ENCODE measurements at regions not wholly inside any gene's neighbourhood (a gene's known extent, or its start where the extent isn't known, plus 50 kb on each side); places are given as distances from the start of the nearest gene placed in this dataset.

DNA sequence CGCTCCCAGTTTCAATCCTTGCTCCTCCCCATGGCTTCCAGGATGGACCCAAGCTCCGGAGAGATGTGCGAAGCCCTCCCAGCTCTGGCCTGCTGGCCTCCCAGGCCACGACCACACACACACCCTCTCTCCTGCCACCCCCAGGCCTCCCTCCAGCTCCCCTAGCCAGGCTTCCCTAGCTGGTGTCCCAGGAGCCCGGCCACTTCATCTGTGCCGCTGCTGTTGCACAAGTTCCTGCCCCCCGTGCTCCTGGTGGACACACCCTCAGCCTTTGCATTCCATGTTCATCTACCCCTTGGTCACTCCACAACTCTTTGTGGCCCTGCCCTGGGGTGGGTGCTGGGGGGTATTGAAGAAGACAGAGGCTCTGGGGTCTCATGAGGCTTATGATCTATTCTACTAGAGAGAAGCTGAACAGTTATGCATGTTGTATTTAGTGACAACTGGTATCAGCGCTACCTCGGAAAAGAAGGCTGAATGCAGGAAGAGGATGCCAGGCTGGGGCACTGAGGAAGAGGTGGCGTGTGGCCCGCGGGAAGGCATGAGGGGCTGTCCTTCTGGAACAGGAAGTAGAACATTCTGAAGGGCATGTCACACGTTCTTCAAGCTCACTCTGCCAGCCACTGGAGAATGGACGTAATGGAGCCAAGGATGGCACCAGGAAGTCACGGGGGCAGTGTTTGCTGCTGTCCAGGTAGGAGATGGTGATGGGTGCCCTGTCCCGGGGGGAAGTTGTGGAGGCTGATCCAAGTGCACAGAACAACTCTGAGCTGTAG lies 172.4 kb downstream of the PSMG1 start:
- TF ChIP-seq POLR2A (IDR thresholded peaks at IDR 0.05) (no peak), CTCF (IDR thresholded peaks at IDR 0.05) (no peak)
